Sigmoid colon (tissue), 3 donors: ENCODE measurements at regions not wholly inside any gene's neighbourhood (a gene's known extent, or its start where the extent isn't known, plus 50 kb on each side); places are given as distances from the start of the nearest gene placed in this dataset.

Experiments
- POLR2A ChIP-seq, 2 donors: fragments of 450-650 bp; IDR thresholded peaks; one replicate each; pipeline ENCODE4 v1.6.1; 2016; ENCODE audit warnings: antibody characterized with exemption in 2 of 2, mild to moderate bottlenecking in 2 of 2, moderate library complexity in 2 of 2
- TF ChIP-seq, protein P1 (sequence below), 4 experiments: fragments of 450-650 bp in 3 of 4; fragments of 200-600 bp in 1 of 4; IDR thresholded peaks; one replicate each; pipeline ENCODE4 v1.5.1; 2016 to 2019; ENCODE audit warnings: antibody characterized with exemption in 4 of 4, mild to moderate bottlenecking in 3 of 4, moderate library complexity in 2 of 4

DNA sequence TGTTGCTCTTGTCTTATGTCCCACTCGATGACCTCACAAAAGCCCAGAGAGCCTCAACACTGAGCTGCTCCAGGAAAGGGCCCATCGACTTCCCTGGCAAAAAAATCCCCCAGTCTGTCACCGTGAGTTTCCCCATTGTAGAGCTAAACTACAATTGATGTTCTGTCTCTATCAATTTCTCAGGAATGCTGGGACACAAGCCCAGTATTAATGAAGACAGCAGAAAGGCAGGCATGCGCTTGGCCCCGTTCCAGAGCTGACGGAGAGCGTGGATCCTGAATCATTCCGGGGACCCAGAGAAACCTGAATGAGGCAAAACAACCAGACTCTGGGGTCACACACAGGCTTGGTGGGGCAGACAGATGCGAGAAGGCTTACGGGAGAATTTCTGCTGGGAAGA is 146.9 kb downstream of the TTC32 start:
- TF ChIP-seq, protein P1, sequence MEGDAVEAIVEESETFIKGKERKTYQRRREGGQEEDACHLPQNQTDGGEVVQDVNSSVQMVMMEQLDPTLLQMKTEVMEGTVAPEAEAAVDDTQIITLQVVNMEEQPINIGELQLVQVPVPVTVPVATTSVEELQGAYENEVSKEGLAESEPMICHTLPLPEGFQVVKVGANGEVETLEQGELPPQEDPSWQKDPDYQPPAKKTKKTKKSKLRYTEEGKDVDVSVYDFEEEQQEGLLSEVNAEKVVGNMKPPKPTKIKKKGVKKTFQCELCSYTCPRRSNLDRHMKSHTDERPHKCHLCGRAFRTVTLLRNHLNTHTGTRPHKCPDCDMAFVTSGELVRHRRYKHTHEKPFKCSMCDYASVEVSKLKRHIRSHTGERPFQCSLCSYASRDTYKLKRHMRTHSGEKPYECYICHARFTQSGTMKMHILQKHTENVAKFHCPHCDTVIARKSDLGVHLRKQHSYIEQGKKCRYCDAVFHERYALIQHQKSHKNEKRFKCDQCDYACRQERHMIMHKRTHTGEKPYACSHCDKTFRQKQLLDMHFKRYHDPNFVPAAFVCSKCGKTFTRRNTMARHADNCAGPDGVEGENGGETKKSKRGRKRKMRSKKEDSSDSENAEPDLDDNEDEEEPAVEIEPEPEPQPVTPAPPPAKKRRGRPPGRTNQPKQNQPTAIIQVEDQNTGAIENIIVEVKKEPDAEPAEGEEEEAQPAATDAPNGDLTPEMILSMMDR (IDR thresholded peaks at IDR 0.05), result no peak
- TF ChIP-seq POLR2A (IDR thresholded peaks at IDR 0.05), result no peak
